ENCODE measurements at regions not wholly inside any gene's neighbourhood (a gene's known extent, or its start where the extent isn't known, plus 50 kb on each side); places are given as distances from the start of the nearest gene placed in this dataset.

DNA sequence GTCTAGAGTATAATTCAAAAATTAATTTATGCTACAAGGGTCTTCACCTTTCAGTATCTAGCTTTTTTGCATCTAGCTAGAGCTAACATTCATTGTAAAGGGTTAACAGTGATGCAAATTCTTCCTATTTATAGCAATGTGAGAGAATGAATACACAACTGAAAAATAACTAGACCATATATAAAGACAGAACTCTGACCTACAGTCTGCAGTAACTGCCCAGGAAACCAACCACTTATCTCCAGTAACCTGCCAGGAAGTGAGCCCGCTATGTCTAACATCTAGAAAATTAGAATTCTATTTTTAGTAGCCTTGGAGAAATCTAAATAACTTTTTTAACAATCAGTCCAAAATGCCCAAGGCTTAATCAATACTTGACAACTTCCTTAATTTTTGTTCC, 1021.9 kb downstream of the LRFN5 start:
- no peaks in the 10 kb centered on the region for H3K36me3 ChIP-seq (replicated peaks; ENCODE audit: control insufficient read depth, insufficient read depth, low read length)
- no peak overlapping the region for H3K4me3 ChIP-seq (ENCODE audit: insufficient read depth, low read depth, low read length)
- H3K27me3 ChIP-seq (ENCODE audit: control insufficient read depth, insufficient read depth, low read length): peaks cover 4% of the 10 kb centered on the region; the same call in 1 of the 2 replicates
- no peak for DNase-seq

DNA sequence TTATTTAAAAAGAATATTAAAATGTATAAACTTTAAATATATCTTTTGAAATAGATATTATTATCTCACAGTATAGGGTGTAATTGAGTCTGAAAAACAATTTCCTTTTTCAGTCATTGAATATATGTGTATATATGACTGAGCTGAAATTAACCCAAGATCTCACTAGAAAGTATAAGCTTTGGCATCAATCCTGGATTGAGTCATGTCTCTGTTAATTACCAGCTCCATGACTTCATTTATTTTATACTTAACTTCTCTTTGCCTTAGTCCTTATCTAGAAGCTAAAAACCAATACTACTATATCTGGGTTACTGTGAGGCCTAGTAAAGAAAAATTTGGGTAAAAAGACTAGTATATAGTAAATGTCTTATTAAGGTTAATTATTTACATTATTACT, 1020.3 kb downstream of the LRFN5 start:
- Histone ChIP-seq H3K27me3 (ENCODE audit: control insufficient read depth, insufficient read depth, low read length) (peaks cover 4% of the 10 kb centered on the region; the same call in 1 of the 2 replicates), H3K4me3 (ENCODE audit: insufficient read depth, low read depth, low read length) (no peak overlapping the region), H3K36me3 (replicated peaks; ENCODE audit: control insufficient read depth, insufficient read depth, low read length) (no peaks in the 10 kb centered on the region)
- no peak for DNase-seq

DNA sequence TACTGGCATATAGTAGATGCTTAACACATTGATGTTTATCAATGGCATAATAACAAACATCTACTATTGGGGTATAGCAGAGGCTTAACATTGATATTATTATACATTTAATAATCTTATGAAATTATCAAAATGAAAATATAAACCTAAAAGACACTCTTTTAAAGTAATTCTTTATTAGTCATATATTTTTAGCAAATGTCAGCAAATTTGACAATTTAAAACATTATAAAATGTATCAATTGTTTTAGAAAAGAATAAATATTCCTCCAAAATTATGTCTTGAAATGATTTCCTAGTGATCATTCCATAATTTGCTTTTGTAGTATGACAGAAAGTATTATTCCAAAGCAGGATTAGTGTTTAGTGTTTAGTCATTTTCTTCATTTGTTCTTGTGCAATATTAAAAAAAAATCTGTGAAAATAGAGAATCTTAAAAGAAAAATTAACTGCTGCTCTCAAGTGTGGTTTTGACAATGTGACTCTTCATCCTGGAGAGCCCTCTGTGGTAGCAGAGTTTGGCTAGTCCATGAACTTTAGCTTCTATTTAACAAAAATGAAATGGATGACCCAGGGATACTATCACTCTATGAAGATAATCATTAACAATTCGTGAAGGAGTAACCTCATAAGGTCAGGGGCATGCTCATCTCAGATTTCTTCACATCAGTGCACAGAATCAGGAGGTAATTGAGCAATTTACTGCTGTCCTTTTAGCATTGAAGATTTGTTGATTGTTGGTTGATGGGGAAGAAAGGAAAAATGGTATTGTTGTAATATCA, 1018.5 kb downstream of the LRFN5 start:
- DNase-seq: no peak
- Histone ChIP-seq H3K36me3 (replicated peaks; ENCODE audit: control insufficient read depth, insufficient read depth, low read length) (no peaks in the 10 kb centered on the region), H3K27me3 (ENCODE audit: control insufficient read depth, insufficient read depth, low read length) (peaks cover 4% of the 10 kb centered on the region; the same call in 1 of the 2 replicates), H3K4me3 (ENCODE audit: insufficient read depth, low read depth, low read length) (no peak overlapping the region)

DNA sequence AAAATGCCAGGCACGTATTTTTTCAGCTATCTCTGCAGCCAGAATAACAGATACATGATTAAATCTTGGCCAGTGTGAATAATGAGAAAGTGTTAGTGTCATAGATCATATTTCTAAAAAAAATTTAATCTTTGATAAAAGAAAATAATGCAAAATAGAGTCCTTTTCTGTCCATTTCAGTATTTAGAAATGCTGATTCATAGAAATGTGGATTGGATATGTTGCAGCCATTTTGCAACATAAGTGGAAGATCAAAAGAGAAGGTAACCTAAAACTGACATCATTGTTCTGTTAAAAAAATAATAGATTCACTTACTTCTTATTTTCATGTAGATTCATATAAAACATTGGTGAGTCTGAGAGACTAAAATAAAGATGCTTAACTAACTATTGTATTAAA, 1010.3 kb downstream of the LRFN5 start:
- H3K27me3 ChIP-seq (ENCODE audit: control insufficient read depth, insufficient read depth, low read length): no peaks in the 10 kb centered on the region
- no peak overlapping the region for H3K4me3 ChIP-seq (ENCODE audit: insufficient read depth, low read depth, low read length)
- H3K36me3 ChIP-seq (replicated peaks; ENCODE audit: control insufficient read depth, insufficient read depth, low read length): no peaks in the 10 kb centered on the region
- DNase-seq: no peak

DNA sequence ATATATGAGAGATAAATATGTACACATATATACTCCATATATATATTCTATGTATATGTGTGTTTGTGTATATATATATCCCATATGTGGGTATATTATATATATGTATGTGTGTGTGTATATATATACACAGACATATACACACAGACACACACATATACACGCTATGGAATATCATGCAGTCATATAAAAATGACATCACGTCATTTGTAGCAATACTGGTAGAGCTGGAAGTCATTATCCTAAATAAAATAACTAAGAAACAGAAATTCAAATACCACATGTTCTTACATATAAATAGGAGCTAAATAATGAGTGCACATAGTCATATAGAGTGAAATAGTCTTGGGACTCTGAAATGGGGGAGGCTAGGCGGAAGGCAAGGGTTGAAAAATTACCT, 1000.2 kb downstream of the LRFN5 start:
- H3K4me3 ChIP-seq (ENCODE audit: insufficient read depth, low read depth, low read length): no peak overlapping the region
- no peaks in the 10 kb centered on the region for H3K27me3 ChIP-seq (ENCODE audit: control insufficient read depth, insufficient read depth, low read length)
- no peak for DNase-seq
- H3K36me3 ChIP-seq (replicated peaks; ENCODE audit: control insufficient read depth, insufficient read depth, low read length): no peaks in the 10 kb centered on the region

DNA sequence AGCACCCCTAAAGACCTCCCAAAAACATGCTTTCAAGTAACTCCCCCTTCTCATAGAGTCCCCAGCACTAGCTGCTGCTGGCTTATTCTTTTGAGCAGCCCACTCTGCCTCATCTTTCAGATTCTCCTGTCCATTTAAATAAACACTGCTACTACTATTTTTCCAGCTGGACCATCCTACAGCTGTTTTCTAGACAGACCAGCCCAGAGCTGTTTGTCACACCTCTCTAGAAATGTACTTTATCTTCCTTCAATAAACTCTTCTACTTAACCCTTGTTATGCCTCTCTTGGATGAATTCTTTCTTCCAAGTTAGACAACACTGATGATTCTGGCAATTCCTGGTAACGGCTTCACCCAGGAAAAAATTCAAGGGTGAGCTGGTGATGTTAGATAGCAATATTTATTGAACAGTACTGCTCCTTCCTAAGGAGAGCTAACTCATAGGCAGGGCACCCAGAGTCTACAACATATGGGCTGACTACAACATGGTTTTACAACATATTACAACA, 995.7 kb downstream of the LRFN5 start:
- no peak for DNase-seq
- no peaks in the 10 kb centered on the region for H3K27me3 ChIP-seq (ENCODE audit: control insufficient read depth, insufficient read depth, low read length)
- H3K36me3 ChIP-seq (replicated peaks; ENCODE audit: control insufficient read depth, insufficient read depth, low read length): no peaks in the 10 kb centered on the region
- H3K4me3 ChIP-seq (ENCODE audit: insufficient read depth, low read depth, low read length): no peak overlapping the region

DNA sequence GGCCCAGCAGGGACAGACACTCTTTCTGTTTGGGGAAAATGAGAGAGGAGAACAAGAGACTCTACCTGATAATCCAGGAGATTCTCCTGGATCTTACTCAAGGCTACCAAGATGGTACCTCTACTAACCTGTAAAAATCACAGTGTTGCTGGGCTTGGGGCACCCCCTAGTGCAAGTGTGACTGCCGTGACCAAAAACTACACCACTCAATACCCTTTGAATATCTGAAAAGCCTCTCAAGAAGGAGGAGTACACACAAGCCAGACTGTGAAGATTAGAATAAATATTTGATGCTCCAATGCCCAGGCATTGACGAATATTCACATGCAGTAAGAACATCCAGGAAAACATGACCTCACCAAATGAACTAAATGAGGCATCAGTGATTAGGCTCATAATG, 965.4 kb downstream of the LRFN5 start:
- Histone ChIP-seq H3K36me3 (replicated peaks; ENCODE audit: control insufficient read depth, insufficient read depth, low read length) (no peaks in the 10 kb centered on the region), H3K4me3 (ENCODE audit: insufficient read depth, low read depth, low read length) (no peak overlapping the region), H3K27me3 (ENCODE audit: control insufficient read depth, insufficient read depth, low read length) (no peaks in the 10 kb centered on the region)
- DNase-seq: no peak

DNA sequence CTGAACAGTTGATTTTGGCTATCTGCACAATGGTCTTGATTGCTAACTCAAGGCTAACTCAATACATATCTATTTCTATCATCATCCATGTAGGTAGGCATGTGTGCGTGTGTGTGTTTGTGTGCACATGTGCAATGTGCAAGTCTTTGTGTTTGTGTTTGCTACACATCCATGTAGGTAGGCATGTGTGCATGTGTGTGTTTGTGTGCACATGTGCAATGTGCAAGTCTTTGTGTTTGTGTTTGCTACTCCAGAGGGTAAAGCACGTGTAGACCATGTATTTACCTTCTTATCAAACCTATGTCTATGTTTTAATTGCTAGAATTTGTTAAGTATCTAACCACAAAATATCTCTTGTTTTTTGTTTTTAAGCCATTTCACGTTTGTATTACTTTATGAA, 962.6 kb downstream of the LRFN5 start:
- H3K36me3 ChIP-seq (replicated peaks; ENCODE audit: control insufficient read depth, insufficient read depth, low read length): no peaks in the 10 kb centered on the region
- H3K4me3 ChIP-seq (ENCODE audit: insufficient read depth, low read depth, low read length): no peak overlapping the region
- DNase-seq: no peak
- H3K27me3 ChIP-seq (ENCODE audit: control insufficient read depth, insufficient read depth, low read length): no peaks in the 10 kb centered on the region

DNA sequence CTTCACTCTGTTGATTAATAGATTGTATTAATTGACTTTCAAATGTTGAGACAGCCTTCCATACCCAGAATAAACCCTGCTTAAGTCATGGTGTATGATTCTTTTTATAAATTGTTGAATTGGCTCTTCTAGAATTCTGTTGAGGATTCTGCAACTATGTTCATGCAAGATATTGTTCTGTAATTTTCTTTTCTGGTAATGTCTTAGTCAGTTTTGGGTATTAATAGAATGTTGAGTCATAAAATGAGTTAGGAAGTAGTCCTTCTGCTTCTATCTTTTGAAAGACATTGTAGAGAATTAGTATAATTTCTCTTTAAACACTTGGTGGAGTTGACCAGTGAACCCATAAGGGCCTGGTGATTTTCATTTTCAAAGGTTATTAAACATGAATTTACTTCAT, 958.9 kb downstream of the LRFN5 start:
- Histone ChIP-seq H3K36me3 (replicated peaks; ENCODE audit: control insufficient read depth, insufficient read depth, low read length) (no peaks in the 10 kb centered on the region), H3K27me3 (ENCODE audit: control insufficient read depth, insufficient read depth, low read length) (no peaks in the 10 kb centered on the region), H3K4me3 (ENCODE audit: insufficient read depth, low read depth, low read length) (no peak overlapping the region)
- no peak for DNase-seq

DNA sequence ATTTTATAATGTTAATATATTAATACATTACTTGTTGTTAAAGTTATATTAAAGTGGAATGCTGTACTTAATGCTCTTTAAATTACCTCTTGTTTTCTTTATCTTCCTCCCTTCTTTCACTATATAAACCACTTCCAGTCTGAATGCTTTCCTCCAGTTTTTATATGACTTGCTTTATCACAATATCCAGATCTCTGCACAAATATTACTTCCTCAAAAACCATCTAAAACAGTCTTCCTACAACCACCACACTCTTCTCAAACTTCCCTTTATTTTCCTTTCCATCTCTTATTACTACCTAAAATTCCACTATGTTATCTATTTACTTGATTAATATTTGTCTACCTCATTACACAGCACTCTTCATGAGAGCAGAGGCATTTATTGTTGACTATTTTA, 956.6 kb downstream of the LRFN5 start:
- Histone ChIP-seq H3K27me3 (ENCODE audit: control insufficient read depth, insufficient read depth, low read length) (no peaks in the 10 kb centered on the region), H3K4me3 (ENCODE audit: insufficient read depth, low read depth, low read length) (no peak overlapping the region), H3K36me3 (replicated peaks; ENCODE audit: control insufficient read depth, insufficient read depth, low read length) (no peaks in the 10 kb centered on the region)
- DNase-seq: no peak

DNA sequence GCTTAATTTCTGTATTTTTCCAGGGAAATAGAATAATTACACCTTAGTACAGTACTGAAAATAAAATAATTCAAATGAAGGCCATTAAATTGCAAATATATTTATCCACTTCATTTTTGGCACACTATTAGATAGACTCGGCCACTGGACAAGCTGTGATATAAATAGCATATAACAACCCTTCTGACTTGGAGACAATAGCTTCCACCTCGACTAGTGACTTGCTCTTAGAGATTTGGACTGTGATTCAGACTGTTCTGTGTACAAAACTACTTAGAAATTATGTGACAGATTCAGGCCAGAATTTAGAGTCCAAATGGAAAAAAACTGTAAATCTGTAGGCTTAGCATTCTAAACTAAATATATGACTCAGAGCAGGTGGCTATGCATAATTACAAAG, 949.9 kb downstream of the LRFN5 start:
- Histone ChIP-seq H3K4me3 (ENCODE audit: insufficient read depth, low read depth, low read length) (no peak overlapping the region), H3K27me3 (ENCODE audit: control insufficient read depth, insufficient read depth, low read length) (no peaks in the 10 kb centered on the region), H3K36me3 (replicated peaks; ENCODE audit: control insufficient read depth, insufficient read depth, low read length) (no peaks in the 10 kb centered on the region)
- DNase-seq: no peak

DNA sequence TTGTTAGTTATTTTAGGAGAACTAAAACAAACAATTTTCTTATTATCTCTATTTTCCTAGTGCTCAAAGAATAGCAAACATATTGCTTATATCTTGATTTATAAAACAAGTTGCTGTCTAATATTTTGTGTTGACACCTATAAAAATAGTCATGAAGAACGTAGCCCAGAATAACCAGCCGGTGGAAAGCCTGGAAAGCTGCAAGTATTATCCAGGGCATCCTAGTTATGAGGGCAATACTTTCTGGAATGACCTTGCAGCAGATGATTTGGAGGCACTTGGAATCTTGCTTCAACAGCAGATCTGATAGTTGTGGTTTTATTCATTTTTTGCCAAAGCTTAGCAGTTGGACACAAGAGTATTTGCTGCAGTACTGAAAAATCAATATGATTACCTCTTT, 948.7 kb downstream of the LRFN5 start:
- H3K27me3 ChIP-seq (ENCODE audit: control insufficient read depth, insufficient read depth, low read length): no peaks in the 10 kb centered on the region
- no peak for DNase-seq
- no peaks in the 10 kb centered on the region for H3K36me3 ChIP-seq (replicated peaks; ENCODE audit: control insufficient read depth, insufficient read depth, low read length)
- no peak overlapping the region for H3K4me3 ChIP-seq (ENCODE audit: insufficient read depth, low read depth, low read length)

DNA sequence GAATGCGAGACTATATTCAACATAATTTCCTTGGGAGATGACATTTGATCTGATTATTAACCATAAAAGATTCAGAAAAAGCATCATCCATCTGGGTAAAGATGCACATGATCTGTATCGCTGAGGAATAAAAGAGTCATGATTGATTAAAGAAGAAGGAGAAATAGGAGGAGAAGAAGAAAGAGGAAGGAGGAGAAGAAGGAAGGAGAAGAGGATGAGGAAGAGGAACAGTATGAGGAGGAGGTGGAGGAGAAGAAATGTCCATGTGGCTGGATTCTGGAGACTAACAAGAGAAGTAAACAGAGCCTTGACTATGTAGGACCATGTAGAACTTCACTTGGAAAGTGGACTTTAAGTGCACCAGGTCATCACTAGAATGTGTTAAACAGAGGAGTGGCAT, 947.4 kb downstream of the LRFN5 start:
- Histone ChIP-seq H3K4me3 (ENCODE audit: insufficient read depth, low read depth, low read length) (no peak overlapping the region), H3K36me3 (replicated peaks; ENCODE audit: control insufficient read depth, insufficient read depth, low read length) (no peaks in the 10 kb centered on the region)
- no peak for DNase-seq

DNA sequence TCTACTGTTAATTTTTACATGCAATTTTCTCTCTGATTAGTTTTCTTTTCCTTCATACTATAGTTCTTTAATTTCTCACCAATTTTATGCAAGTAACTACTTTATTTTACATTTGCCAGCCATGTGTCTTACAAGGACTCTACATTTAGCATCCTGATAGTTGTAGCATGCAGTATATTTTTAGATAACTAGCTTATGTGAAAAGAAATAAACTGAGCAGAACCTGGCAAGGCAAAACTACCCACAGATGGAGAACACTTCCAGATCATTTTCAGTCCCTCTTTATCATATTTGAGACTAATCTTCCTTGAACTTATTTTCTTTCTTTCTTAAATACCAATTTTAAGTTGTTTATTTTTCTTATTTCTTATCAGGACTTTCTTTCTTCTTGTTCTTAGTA, 943.6 kb downstream of the LRFN5 start:
- no peak overlapping the region for H3K4me3 ChIP-seq (ENCODE audit: insufficient read depth, low read depth, low read length)
- DNase-seq: no peak
- no peaks in the 10 kb centered on the region; the same call in 1 of the 2 replicates for H3K36me3 ChIP-seq (replicated peaks; ENCODE audit: control insufficient read depth, insufficient read depth, low read length)
- no peaks in the 10 kb centered on the region for H3K27me3 ChIP-seq (ENCODE audit: control insufficient read depth, insufficient read depth, low read length)

More for the DNA sequence above, 947.4 kb downstream of the LRFN5 start:
- no peaks in the 10 kb centered on the region for H3K27me3 ChIP-seq (ENCODE audit: control insufficient read depth, insufficient read depth, low read length)

DNA sequence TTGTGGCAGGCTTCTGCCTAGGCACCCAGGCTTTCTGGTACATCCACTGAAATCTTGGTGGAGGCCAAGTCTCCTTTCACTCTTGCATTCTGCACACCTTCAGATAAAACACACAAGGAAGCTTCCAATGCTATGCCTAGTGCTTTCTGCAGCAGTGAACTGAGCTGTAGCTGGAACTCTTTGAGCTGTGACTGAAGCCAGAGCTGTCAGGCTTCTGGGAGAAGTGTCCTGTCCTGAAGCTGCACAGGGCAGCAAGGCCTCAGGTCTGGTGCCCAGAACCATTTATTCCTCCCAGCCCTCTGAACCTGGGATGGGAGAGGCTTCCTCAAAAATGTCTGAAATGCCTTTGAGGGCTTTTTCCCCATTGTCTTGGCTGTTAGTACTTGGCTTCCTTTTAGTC, 941.7 kb downstream of the LRFN5 start:
- no peak for DNase-seq

More for the DNA sequence above, 941.7 kb downstream of the LRFN5 start:
- H3K27me3 ChIP-seq (ENCODE audit: control insufficient read depth, insufficient read depth, low read length): no peaks in the 10 kb centered on the region
- no peaks in the 10 kb centered on the region; the same call in 1 of the 2 replicates for H3K36me3 ChIP-seq (replicated peaks; ENCODE audit: control insufficient read depth, insufficient read depth, low read length)
- no peak overlapping the region for H3K4me3 ChIP-seq (ENCODE audit: insufficient read depth, low read depth, low read length)

Data from H7 (cell line).